ENCODE measurements at regions not wholly inside any gene's neighbourhood (a gene's known extent, or its start where the extent isn't known, plus 50 kb on each side); places are given as distances from the start of the nearest gene placed in this dataset.

- intact Hi-C loops (cut with micrococcal nuclease) = no loop called here
- H3K27ac ChIP-seq (replicated peaks) = peak overlapping the region; percentile 64
Observed at GRCh38 chr9:95755421-95755730, 120.1 kb upstream of the ERCC6L2 start.

GRCh38 chr9:95754533-95755420 is 120.7 kb upstream of the ERCC6L2 start:
- TF ChIP-seq CTCF (IDR thresholded peaks at IDR 0.05; ENCODE audit: borderline replicate concordance) = no peak
- intact Hi-C loops (cut with micrococcal nuclease) = no loop called here
- H3K4me3 ChIP-seq = no peak overlapping the region
- no peaks in the 10 kb centered on the region for H3K9me3 ChIP-seq (replicated peaks)
- H3K36me3 ChIP-seq = no peaks in the 10 kb centered on the region
- H3K27ac ChIP-seq (replicated peaks) = peak overlapping the region; percentile 64
- no peak for DNase-seq
- H3K4me1 ChIP-seq = peaks cover 47% of the 10 kb centered on the region
- H3K27me3 ChIP-seq (ENCODE audit: low read depth) = peaks cover 28% of the 10 kb centered on the region

More at GRCh38 chr9:95755421-95755730, 120.1 kb upstream of the ERCC6L2 start:
- DNase-seq = no peak
- no peaks in the 10 kb centered on the region for H3K9me3 ChIP-seq (replicated peaks)
- H3K4me1 ChIP-seq = peaks cover 47% of the 10 kb centered on the region
- H3K4me3 ChIP-seq = no peak overlapping the region
- H3K36me3 ChIP-seq = no peaks in the 10 kb centered on the region
- H3K27me3 ChIP-seq (ENCODE audit: low read depth) = peaks cover 22% of the 10 kb centered on the region
- no peak for TF ChIP-seq CTCF (IDR thresholded peaks at IDR 0.05; ENCODE audit: borderline replicate concordance)

GRCh38 chr9:95753762-95754465 is 121.6 kb upstream of the ERCC6L2 start:
- Histone ChIP-seq H3K27ac (replicated peaks) (peak overlapping the region; percentile 42), H3K36me3 (no peaks in the 10 kb centered on the region), H3K27me3 (ENCODE audit: low read depth) (peaks cover 32% of the 10 kb centered on the region), H3K4me3 (no peak overlapping the region), H3K9me3 (replicated peaks) (no peaks in the 10 kb centered on the region), H3K4me1 (peaks cover 47% of the 10 kb centered on the region)
- peak; percentile 48 for DNase-seq
- intact Hi-C loops (cut with micrococcal nuclease) = no loop called here
- no peak for TF ChIP-seq CTCF (IDR thresholded peaks at IDR 0.05; ENCODE audit: borderline replicate concordance)

- peak overlapping the region; percentile 32 for H3K4me3 ChIP-seq
- H3K4me1 ChIP-seq = peaks cover 46% of the 10 kb centered on the region
- intact Hi-C loops (cut with micrococcal nuclease) = no loop called here
- H3K27ac ChIP-seq (replicated peaks) = no peak overlapping the region
- H3K36me3 ChIP-seq = no peaks in the 10 kb centered on the region
- H3K9me3 ChIP-seq (replicated peaks) = no peaks in the 10 kb centered on the region
- DNase-seq = no peak
- peaks cover 32% of the 10 kb centered on the region for H3K27me3 ChIP-seq (ENCODE audit: low read depth)
- TF ChIP-seq CTCF (IDR thresholded peaks at IDR 0.05; ENCODE audit: borderline replicate concordance) = no peak
Observed at GRCh38 chr9:95752129-95752731, 123.3 kb upstream of the ERCC6L2 start.

GRCh38 chr9:95751520-95751790 is 124.0 kb upstream of the ERCC6L2 start:
- intact Hi-C loops (cut with micrococcal nuclease) = no loop called here
- no peak overlapping the region for H3K4me3 ChIP-seq
- DNase-seq = no peak
- peaks cover 32% of the 10 kb centered on the region for H3K27me3 ChIP-seq (ENCODE audit: low read depth)
- no peaks in the 10 kb centered on the region for H3K36me3 ChIP-seq
- H3K4me1 ChIP-seq = peaks cover 39% of the 10 kb centered on the region
- no peaks in the 10 kb centered on the region for H3K9me3 ChIP-seq (replicated peaks)
- TF ChIP-seq CTCF (IDR thresholded peaks at IDR 0.05; ENCODE audit: borderline replicate concordance) = no peak
- no peak overlapping the region for H3K27ac ChIP-seq (replicated peaks)

Measured in left ventricle myocardium inferior (tissue), 1 donor.